ENCODE measurements at regions not wholly inside any gene's neighbourhood (a gene's known extent, or its start where the extent isn't known, plus 50 kb on each side); places are given as distances from the start of the nearest gene placed in this dataset.

- intact Hi-C loops (cut with DNase I): no loop called here
- no peak for TF ChIP-seq POLR2A (IDR thresholded peaks at IDR 0.05)
- TF ChIP-seq EP300 (IDR thresholded peaks at IDR 0.05): no peak
- TF ChIP-seq, protein P1, sequence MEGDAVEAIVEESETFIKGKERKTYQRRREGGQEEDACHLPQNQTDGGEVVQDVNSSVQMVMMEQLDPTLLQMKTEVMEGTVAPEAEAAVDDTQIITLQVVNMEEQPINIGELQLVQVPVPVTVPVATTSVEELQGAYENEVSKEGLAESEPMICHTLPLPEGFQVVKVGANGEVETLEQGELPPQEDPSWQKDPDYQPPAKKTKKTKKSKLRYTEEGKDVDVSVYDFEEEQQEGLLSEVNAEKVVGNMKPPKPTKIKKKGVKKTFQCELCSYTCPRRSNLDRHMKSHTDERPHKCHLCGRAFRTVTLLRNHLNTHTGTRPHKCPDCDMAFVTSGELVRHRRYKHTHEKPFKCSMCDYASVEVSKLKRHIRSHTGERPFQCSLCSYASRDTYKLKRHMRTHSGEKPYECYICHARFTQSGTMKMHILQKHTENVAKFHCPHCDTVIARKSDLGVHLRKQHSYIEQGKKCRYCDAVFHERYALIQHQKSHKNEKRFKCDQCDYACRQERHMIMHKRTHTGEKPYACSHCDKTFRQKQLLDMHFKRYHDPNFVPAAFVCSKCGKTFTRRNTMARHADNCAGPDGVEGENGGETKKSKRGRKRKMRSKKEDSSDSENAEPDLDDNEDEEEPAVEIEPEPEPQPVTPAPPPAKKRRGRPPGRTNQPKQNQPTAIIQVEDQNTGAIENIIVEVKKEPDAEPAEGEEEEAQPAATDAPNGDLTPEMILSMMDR (IDR thresholded peaks at IDR 0.05): no peak
- WGBS, 2 donors: 84 to 90% methylated on average over 29 of the region's 29 CpGs
- Histone ChIP-seq H3K36me3 (no peaks in the 10 kb centered on the region), H3K27ac (no peak overlapping the region), H3K4me3 (no peak overlapping the region), H3K9me3 (no peaks in the 10 kb centered on the region), H3K4me1 (no peaks in the 10 kb centered on the region), H3K27me3 (peaks cover 0 to 10% (median 0%) of the 10 kb centered on the region in 3 donors)
- no peak for DNase-seq
Observed at GRCh38 chr12:131355361-131356245, 355.3 kb upstream of the SFSWAP start.

GRCh38 chr12:131356485-131357184, 354.3 kb upstream of the SFSWAP start:
- WGBS, 2 donors: 76 to 80% methylated on average over 18 of the region's 18 CpGs
- no peak for TF ChIP-seq POLR2A (IDR thresholded peaks at IDR 0.05)
- H3K27me3 ChIP-seq: peaks cover 0 to 10% (median 0%) of the 10 kb centered on the region in 3 donors
- intact Hi-C loops (cut with DNase I): no loop called here
- no peak overlapping the region for H3K27ac ChIP-seq
- H3K36me3 ChIP-seq: no peaks in the 10 kb centered on the region
- no peaks in the 10 kb centered on the region for H3K4me1 ChIP-seq
- no peak overlapping the region for H3K4me3 ChIP-seq
- no peaks in the 10 kb centered on the region for H3K9me3 ChIP-seq
- DNase-seq: no peak

- Histone ChIP-seq H3K4me3 (no peak overlapping the region), H3K4me1 (no peaks in the 10 kb centered on the region), H3K9me3 (no peaks in the 10 kb centered on the region), H3K27ac (no peak overlapping the region), H3K36me3 (no peaks in the 10 kb centered on the region), H3K27me3 (peaks cover 0 to 10% (median 0%) of the 10 kb centered on the region in 3 donors)
- intact Hi-C loops (cut with DNase I): no loop called here
- 80 to 83% methylated on average over 9 of the region's 9 CpGs for WGBS, 2 donors
- no peak for DNase-seq
- TF ChIP-seq POLR2A (IDR thresholded peaks at IDR 0.05): no peak
Observed at GRCh38 chr12:131357185-131357747, 353.6 kb upstream of the SFSWAP start.

DNA sequence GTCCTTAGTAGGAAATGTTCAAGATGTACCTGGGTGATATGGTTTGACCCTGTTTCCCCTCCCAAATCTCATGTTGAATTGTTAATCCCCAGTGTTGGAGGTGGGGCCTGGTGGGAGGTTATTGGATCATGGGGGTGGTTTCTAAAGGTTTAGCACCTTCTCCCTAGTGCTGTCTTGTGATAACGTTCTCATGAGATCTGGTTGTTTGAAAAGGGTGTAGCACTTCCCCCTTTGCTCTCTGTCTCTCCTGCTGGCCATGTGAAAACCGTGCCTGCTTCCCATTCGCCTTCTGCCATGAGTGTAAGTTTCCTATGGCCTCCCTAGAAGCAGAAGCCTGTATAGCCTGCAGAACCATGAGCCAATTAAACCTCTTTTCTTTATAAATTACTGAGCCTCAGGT, 353.0 kb upstream of the SFSWAP start:
- Histone ChIP-seq H3K4me1 (no peaks in the 10 kb centered on the region), H3K4me3 (no peak overlapping the region), H3K36me3 (no peaks in the 10 kb centered on the region), H3K27me3 (peaks cover 0 to 10% (median 0%) of the 10 kb centered on the region in 3 donors), H3K9me3 (no peaks in the 10 kb centered on the region), H3K27ac (no peak overlapping the region)
- no peak for DNase-seq
- TF ChIP-seq POLR2AphosphoS5 (IDR thresholded peaks at IDR 0.05) (no peak), EP300 (IDR thresholded peaks at IDR 0.05) (no peak), POLR2A (IDR thresholded peaks at IDR 0.05) (no peak)
- TF ChIP-seq, protein P1 (IDR thresholded peaks at IDR 0.05): no peak
- intact Hi-C loops (cut with DNase I): no loop called here
- WGBS, 2 donors: 40 to 50% methylated on average over 3 of the region's 3 CpGs

DNA sequence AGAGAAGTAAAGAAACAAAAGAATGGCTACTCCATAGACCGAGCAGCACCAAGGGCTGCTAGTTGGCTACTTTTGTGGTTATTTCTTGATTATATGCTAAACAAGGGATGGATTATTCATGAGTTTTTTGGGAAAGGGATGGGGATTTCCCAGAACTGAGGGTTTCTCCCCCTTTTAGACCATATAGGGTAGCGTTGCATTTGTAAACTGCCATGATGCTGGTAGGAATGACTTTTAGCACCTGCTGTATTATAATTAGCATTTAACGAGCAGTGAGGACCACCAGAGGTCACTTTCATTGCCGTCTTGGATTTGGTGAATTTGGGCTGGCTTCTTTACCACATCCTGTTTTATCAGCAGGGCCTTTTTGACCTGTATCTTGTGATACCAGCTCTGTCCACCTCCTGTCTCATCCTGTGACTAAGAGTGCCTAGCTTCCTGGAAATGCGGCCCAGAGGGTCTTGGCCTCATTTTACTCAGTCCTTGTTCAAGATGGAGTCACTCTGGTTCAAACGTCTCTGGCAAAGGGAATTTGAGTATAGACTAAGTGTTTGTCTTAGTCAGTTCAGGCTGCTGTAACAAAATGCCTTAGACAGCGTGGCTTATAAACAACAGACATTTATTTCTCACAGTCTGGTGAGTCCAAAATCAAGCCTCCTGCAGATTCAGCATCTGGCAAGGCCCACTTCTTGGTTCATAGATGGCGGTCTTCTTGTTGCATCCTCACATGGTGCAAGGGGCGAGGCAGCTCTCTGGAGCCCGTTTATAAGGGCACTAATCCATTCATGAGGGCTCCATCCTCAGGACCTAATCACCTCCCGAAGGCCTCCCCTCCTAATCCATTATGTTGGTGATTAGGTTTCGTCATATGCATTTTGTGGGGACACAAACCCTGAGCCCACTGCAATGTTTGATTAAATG, 348.3 kb upstream of the SFSWAP start:
- no peak overlapping the region for H3K4me3 ChIP-seq
- TF ChIP-seq, protein P1 (IDR thresholded peaks at IDR 0.05): no peak
- intact Hi-C loops (cut with DNase I): no loop called here
- DNase-seq: peak; percentile 19
- peaks cover 0 to 9% (median 0%) of the 10 kb centered on the region in 3 donors for H3K27me3 ChIP-seq
- no peaks in the 10 kb centered on the region for H3K36me3 ChIP-seq
- 73 to 77% methylated on average over 12 of the region's 12 CpGs for whole genome bisulfite sequencing, 2 donors
- H3K4me1 ChIP-seq: no peaks in the 10 kb centered on the region
- no peaks in the 10 kb centered on the region for H3K9me3 ChIP-seq
- no peak overlapping the region for H3K27ac ChIP-seq
